SK-N-DZ (cell line): ENCODE measurements at regions not wholly inside any gene's neighbourhood (a gene's known extent, or its start where the extent isn't known, plus 50 kb on each side); places are given as distances from the start of the nearest gene placed in this dataset.

Experiments used
- DNase-seq: peaks from one replicate; pipeline ENCODE4 v3.0.0-alpha.2; 2015; ENCODE audit warnings: low spot score

GRCh38 chr18:29254123-29254522 is 1077.2 kb upstream of the CDH2 start:
- DNase-seq: no peak

DNA sequence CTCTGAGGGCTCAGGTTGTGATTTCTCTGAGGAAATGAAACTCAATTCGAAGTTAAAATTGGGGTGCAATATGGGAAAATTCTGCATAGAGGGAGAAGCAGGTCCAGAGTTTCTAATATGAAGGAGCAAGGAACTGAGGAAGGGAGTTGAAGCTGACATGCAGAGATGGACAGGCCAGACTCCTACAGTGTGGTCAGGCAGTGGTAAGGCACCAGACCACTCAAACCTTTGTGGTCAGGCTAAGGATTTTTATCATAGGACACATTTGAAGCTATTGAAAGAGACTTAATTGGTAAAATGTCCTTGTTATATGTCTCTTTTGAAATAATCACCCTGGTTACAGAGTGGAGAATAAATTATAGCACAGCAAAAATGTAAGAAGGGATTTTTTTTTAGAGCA is 1074.8 kb upstream of the CDH2 start:
- no peak for DNase-seq

DNA sequence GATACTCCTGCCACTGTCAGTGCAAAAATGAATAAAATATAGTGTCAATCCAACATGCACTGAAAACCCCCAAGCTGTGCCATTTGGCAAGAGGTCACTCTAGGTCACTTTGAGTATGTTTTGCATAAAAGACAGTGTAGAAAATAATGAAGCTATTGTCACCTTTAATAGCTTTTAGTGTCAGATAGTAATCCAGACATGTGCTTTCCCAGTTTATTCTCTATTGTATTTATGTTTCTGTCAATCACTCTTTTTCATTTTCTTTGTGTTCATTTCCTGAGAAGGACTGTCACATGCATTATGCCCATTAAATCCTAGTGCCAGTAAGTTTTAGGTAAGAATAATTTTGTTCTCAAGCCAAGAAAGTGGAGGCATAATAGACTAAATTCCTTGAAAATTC is 1073.9 kb upstream of the CDH2 start:
- DNase-seq: no peak

GRCh38 chr18:29250259-29250658 is 1073.3 kb upstream of the CDH2 start:
- DNase-seq: no peak

DNA sequence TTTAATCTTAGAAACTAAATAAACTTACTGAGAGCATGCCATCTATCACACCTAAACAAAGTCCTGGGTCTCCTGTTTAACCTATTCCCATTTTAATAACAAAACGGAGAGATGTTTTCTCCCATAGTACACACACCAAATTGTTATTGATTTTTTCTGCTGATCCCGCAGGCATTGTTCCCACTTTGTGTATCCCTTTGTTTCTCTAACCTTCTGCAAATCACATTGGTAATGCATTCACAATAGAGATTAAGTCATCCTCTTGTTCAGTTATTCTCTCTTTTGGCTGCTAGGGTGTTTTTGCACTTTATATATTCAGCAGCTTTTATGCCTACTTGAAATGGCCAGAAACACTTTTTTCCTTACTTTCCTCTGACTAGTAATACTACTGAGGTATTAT is 1071.9 kb upstream of the CDH2 start:
- DNase-seq: no peak

DNA sequence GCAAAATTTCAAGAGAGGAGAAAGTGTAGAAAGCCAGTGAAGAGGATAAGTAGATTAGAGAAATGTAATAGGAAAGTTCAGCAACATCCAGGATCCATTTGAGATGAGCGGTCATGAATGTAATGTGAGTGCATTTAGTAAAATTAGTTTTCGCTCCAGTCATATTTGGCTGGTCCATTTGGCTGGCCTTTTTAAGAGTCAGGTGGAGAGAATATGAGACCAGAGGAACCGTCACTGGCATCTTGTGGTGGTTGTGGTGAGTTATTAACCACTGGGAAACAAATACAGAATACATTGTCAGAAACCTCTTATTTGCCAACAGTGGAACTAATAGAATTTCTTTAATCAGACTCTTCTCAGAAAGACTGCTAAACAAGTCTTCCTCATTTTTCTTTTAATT is 1064.3 kb upstream of the CDH2 start:
- no peak for DNase-seq

DNA sequence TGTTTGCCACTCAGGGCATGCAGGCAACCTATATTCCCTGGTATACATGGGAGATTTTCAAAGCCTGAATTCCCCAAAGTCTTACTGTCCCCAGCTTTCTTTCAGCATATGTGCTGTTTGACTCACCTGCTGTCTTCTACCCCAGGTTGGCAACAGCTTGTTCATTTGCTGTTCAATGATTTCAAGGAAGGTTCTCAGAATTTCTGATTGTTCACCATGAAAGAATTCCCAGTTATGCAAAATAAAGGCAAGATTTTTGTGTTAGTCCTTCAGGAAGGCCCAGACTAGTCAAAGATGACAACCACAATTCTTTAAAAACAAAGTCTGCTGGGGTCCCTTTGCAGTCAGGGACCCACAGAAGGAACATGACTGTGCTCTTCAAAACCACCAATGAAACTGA is 1057.8 kb upstream of the CDH2 start:
- no peak for DNase-seq

DNA sequence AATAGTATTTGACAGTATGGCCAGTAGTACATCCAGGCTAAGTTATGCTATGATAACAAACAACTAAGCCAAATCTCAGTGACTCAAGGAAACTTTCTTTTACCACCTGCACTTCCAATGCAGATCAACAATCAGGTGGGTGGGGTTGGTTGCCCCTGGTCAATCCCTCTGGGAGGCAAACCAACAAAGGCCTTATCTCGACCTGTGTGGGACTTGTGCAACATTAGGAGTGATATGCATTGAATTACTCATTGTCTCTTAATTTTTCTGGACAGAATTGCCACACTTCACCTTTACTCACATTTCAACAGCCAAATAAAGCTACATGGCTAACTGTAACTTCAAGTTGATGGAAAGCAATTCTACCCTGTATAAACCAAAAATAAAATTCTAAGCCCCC is 1049.3 kb upstream of the CDH2 start:
- no peak for DNase-seq

- no peak for DNase-seq
Observed at GRCh38 chr18:29225351-29225750, 1048.4 kb upstream of the CDH2 start.

DNA sequence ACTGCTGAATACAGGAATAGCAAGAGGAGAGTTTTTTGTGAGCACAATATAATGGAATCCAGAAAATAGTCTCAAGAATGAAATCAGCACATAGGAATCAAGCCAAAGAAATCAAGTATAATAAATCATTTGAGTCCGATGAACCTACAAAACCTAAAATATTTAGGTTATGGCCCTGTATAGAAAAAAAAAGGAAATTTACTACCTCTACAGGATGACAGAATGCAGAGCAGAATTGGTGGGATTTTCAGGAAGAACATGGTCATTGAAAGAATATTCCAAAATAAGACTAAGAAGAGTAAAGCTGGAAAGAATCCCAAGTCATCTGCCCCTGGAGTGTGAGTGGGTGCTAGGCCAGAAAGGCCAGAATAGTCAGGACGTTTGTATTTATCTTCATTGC is 1041.2 kb upstream of the CDH2 start:
- DNase-seq: no peak

- no peak for DNase-seq
Observed at GRCh38 chr18:29217124-29217915, 1040.4 kb upstream of the CDH2 start.

DNA sequence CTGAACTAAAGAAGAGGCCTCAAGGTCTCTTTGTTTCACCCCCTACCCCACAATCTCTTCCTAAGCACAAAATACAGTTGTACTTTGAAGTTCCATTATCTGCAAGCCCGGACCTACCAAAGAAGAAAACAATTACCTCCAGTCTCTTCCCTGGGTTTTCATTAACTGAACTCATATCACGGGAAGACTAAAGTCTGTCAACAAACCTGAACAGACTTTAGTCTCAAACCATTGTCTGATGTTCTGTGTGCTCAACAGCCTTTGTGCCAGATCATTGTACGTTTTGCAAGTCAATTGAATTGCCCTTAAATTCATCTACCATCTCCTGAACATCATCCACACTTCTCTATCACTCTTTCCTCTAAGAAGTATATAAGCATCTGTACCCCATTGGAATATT is 1021.9 kb upstream of the CDH2 start:
- DNase-seq: no peak

- no peak for DNase-seq
Observed at GRCh38 chr18:29196307-29196706, 1019.4 kb upstream of the CDH2 start.

- DNase-seq: no peak
Observed at GRCh38 chr18:29191263-29191662, 1014.3 kb upstream of the CDH2 start.

- DNase-seq: no peak
Observed at GRCh38 chr18:29188760-29189159, 1011.8 kb upstream of the CDH2 start.

DNA sequence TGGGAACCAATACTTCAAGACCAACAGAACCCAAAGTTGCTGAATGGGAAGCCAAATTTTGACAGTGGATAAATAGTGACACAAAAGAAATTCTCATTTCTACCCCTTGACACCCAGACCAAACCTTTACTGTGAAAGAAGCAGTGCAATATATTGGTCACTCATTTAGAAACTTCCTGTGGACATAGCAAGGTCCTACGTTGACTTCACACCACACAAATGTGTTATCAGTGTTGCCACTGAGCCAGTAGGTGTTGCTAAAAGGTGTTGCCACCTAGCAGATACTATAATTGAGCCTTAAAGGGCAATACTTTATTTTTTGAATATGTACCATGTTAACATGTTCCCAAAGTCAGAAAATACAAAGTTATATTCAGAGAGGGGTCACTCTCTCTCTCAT is 1008.9 kb upstream of the CDH2 start:
- DNase-seq: no peak

DNA sequence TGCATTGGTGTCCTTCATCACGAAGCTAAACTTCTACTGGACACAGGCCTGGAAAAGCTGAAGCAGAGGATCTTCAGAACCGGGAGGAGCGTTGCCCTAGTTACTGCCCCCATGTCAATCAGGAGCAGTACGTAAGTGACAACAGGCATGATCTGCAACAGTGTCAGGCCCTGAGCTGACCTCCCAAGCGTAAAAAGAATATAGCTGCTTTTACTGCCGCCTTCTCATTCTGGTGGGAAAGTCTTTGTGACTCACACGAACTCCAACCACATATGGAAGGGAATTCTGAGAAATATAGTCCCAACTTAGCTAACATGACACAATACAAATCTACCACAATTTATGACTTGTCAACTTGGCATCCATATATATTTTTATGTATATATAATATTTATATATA is 1007.7 kb upstream of the CDH2 start:
- DNase-seq: no peak

DNA sequence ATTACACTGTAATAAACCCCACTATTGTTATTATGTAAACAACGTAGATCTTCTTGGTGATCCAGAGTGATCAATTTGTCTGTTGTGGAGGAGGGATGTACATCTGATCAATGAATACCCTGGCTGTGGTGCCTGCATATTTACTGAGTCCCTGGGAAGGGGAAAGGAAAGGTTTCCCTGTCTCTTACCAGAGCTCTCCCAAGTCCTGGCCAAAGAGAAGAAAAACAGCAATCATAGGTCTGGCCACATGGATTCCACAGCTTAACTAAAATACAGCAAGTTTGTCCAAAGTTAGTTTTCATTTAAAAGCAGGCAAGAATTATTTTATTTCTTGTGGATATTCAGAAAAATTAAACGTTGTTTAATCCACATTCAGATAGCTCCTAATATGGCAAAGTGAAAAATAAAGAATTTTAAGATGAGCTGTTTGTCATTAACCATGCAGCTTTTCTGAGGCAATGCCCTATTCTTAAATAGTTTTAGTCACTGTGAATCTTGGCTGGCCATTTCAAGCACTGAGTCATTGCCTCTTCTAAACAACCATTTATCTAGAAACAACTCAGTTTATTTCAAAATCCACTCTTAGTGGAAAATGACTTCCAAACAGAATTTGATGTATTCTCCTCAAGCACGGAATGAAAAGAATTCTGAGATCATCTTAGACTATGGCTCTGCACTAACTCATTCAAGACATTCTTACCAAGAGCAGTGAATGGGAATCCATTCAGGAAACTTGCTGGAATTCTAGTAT is 1004.4 kb upstream of the CDH2 start:
- no peak for DNase-seq

DNA sequence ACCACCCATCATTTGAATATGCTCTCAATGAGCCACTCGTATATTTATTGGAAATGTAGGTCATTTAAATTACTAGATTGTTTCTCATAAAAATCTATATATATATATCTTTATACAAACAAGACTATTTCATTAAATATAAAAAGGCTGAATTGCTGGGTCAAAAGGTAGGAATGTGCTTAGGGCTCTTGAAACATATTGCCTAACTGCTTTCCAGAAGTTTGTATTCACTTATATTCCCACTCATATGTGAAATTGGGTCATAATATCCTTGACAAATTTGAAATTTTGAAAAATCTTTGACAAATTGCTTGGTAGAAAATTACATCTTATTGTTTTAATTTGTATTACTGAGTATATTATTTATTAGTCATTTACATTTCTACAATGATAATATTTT is 999.8 kb upstream of the CDH2 start:
- no peak for DNase-seq

- DNase-seq: no peak
Observed at GRCh38 chr18:29174891-29175290, 998.0 kb upstream of the CDH2 start.

DNA sequence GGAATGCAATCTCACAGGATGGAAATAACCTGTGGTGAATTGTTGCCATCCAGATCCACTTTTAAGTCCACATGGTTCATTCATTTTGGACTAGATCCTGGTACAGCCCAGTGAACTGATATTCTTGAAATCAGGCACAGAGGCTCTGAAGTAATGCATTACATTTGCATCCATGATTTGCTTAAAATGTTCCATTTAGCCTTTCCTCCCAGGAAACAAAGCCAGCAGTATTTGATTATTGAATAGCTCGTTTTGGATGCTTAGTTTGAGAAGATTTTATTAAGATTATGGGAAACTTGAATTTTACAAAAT is 995.8 kb upstream of the CDH2 start:
- DNase-seq: no peak

GRCh38 chr18:29171892-29172755 is 995.2 kb upstream of the CDH2 start:
- no peak for DNase-seq

GRCh38 chr18:29169599-29169998 is 992.7 kb upstream of the CDH2 start:
- no peak for DNase-seq
